Stimulated activated memory B cell treated with anti-CD40 and anti-IgM and Interleukin-4, amounts not matched to agents 10 μg/mL and 1 μg/mL and 100 μg/mL, for 72 hours (primary cell): ENCODE measurements at regions not wholly inside any gene's neighbourhood (a gene's known extent, or its start where the extent isn't known, plus 50 kb on each side); places are given as distances from the start of the nearest gene placed in this dataset.

Experiments used
- ATAC-seq: fragments of 150-1000 bp; cut with Tn5 transposase; 2 replicates; pipeline ENCODE4 v1.10.0; 2021
- H3K27ac Mint-ChIP-seq: one replicate; pipeline ENCODE4 v1.8.0; 2022; ENCODE audit warnings: mild to moderate bottlenecking, mixed read lengths
- H3K27me3 Mint-ChIP-seq: one replicate; pipeline ENCODE4 v1.8.0; 2022; ENCODE audit warnings: mixed read lengths
- H3K36me3 Mint-ChIP-seq: one replicate; pipeline ENCODE4 v1.8.0; 2022; ENCODE audit warnings: mixed read lengths
- H3K4me1 Mint-ChIP-seq: one replicate; pipeline ENCODE4 v1.8.0; 2022; ENCODE audit warnings: mixed read lengths
- H3K4me3 Mint-ChIP-seq: one replicate; pipeline ENCODE4 v1.8.0; 2022; ENCODE audit warnings: mild to moderate bottlenecking, moderate library complexity, mixed read lengths
- H3K9me3 Mint-ChIP-seq: one replicate; pipeline ENCODE4 v1.8.0; 2022; ENCODE audit warnings: mixed read lengths

DNA sequence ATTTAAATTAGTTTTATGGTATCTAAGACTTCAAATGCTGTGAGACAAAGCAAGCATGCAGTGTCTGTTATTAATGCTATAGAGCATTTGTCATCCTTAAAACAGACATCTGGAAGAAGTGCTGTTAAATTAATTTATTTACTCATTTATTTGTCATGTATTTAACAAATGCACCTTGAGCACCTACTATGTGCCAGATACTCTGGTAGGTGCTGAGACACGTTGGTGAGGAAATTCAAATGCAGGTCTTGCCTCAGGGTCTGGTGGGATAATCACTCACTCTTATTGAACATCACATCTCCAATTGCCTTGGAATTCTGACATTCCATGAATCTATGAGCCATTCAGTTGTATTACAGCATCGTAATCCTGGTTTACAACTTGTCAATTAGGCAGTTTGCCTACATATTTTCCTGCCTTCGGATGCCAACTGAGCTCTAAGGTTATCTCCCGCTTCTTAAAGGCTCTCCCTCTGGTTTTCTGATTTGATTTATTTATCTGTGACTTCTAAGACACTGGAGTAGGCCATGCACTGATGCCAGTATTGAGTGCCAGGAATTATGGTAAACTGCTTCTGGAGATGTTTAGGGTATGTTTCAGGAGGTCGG, 56.0 kb upstream of the RPS23 start:
- H3K27me3 Mint-ChIP-seq: no peaks in the 10 kb centered on the region
- H3K36me3 Mint-ChIP-seq: no peaks in the 10 kb centered on the region
- no peak overlapping the region for H3K27ac Mint-ChIP-seq
- no peaks in the 10 kb centered on the region for H3K4me1 Mint-ChIP-seq
- H3K4me3 Mint-ChIP-seq: no peak overlapping the region
- no peak for ATAC-seq
- no peaks in the 10 kb centered on the region for H3K9me3 Mint-ChIP-seq

DNA sequence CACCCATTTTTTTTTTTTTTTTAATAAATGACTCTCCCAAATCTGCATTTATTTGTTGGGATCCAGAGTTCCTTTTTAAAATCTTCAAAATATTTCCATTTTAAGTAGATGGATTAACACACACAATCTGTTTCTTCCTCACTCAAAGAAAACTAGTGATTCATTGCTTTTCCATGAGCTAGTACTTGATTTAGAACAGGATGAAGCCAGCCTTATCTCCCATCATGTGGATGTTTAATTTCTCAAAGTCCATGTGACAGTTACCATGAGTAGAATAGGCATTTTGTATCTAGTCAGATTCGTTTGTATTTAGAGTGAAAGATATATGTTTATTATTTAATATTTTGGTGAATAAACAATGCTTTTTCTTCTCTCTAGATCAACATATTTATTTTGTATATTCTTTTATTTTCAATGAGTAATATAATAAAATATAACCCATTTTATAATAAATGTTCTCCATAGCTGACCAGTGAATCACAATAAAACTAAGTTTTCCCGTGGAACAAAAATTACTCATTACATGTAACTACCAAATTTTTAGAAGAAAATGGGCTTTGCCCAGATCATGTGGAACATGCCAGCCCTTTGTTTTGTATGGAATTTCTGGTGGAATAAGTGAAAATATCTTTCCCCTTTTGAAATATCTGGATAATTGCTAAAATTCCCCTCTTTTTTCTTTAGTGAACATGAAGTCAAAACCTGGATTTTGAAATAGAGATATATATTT, 54.9 kb upstream of the RPS23 start:
- no peak for ATAC-seq
- Mint-ChIP-seq H3K27me3 (no peaks in the 10 kb centered on the region), H3K9me3 (peaks cover 2% of the 10 kb centered on the region), H3K36me3 (no peaks in the 10 kb centered on the region), H3K27ac (no peak overlapping the region), H3K4me3 (no peak overlapping the region), H3K4me1 (no peaks in the 10 kb centered on the region)

DNA sequence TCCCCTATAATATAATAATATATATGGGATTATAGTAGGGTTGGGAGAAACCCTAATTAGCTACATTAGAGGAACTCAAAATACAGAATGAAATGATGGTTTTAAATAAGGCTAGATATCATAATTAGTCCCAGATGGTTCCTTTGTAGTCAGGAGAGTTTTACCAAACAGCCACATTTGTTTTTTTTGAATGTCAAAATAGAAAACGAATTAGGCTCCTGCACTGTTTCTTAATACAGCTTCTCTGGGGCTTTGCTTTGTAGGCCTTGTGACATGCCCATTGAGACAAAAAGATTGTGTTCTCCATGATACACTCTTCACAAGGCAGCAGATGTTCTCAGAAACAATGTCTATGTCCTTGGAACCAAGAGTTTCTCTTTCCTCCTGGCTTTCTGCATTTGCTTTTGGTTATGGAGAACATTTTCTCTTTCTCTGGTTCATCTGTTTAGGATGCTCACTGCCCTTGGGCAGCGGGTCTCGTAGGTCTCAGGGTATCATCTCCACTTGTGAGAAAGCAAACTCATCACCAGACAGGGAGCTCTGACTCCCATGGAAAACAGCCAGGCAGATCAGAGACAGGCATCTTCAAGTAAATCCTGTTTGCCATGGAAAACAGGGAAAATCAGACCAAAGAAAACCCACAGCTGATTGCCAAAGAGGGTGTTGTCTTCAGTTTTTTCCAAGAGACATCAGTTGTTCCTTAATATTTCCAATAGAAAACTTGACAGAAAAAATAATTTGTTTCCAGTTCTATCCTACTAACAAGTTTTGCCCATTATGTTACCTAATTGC, 54.1 kb upstream of the RPS23 start:
- Mint-ChIP-seq H3K27me3 (no peaks in the 10 kb centered on the region), H3K9me3 (peaks cover 2% of the 10 kb centered on the region), H3K27ac (no peak overlapping the region), H3K4me3 (no peak overlapping the region), H3K36me3 (no peaks in the 10 kb centered on the region), H3K4me1 (no peaks in the 10 kb centered on the region)
- no peak for ATAC-seq

DNA sequence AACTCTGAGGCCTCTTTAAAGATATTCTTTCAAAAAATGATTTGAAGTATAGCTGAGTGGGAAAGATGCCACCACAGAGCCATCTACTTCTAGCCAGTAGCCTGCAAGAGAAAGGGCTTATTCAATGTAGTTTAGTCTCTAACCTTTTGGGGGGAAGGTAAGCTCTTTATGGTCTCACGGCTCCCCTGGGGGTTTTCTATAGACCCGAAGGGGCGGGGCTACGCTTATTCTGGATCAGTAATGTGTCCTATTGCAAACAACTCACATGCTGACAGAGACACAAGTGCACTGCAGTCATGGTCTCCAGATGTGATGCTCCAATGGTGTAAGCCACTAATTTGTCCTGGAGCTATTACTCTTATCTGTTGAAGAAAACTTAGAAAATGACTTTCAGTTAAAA, 53.4 kb upstream of the RPS23 start:
- Mint-ChIP-seq H3K9me3 (peaks cover 2% of the 10 kb centered on the region), H3K27me3 (no peaks in the 10 kb centered on the region), H3K36me3 (no peaks in the 10 kb centered on the region), H3K4me3 (no peak overlapping the region), H3K4me1 (no peaks in the 10 kb centered on the region), H3K27ac (no peak overlapping the region)
- ATAC-seq: no peak

DNA sequence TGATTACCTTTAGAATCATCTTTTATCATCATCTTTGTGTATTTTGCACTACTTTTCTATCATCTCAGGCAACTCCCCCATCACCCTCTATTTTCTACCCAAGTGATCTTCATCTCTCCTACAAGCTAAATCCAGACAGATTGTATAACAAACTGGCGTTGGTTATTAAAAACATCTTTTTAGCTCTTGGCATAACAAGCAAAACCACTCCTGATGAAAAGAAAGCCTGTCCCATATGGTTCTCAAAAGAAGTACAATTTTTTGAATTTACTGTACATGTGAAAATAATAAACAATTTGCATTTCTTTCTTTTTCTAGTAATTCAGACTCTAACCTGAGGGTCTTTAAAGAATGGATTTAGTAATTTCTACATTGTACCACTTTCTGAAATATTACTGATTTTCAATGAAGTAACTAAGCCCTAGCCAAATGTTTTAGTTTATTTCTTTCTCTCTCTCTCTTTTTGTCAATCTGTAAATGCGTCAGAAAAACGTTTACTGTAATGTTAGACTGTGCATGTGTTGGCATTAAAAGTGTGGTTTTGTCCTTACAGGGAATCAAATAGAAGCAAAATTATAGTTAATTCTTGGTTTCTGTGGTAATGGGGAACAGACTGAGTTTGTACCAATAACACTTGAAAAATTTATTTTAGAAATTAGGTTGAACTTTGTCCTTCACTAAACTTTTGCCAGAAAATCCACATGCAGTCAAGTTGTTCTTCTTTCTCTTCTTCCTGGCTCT, 52.5 kb upstream of the RPS23 start:
- H3K4me3 Mint-ChIP-seq: no peak overlapping the region
- no peaks in the 10 kb centered on the region for H3K4me1 Mint-ChIP-seq
- ATAC-seq: no peak

DNA sequence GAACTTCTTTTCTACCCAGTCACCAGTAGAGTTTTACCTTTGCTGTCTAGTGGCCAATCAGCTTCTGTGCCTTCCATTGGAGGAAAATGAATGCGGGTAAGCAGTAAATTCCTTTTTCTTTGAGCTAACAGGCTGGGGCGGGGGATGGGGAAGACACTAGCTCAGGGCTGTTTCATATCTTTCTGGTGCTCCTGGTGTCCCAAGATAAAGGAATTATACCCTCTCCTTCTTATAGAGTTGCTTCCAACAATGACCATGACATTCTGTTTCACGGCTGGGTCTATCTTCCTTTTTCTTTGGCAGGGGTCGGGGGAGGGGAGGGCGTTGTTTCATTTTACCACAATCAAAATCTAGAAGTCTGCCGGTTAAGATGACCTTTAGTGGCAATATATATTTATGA, 51.2 kb upstream of the RPS23 start:
- H3K9me3 Mint-ChIP-seq: peaks cover 2% of the 10 kb centered on the region
- peaks cover 9% of the 10 kb centered on the region for H3K27me3 Mint-ChIP-seq
- no peak overlapping the region for H3K27ac Mint-ChIP-seq
- ATAC-seq: no peak
- no peaks in the 10 kb centered on the region for H3K4me1 Mint-ChIP-seq
- H3K36me3 Mint-ChIP-seq: no peaks in the 10 kb centered on the region
- H3K4me3 Mint-ChIP-seq: no peak overlapping the region

More for the DNA sequence above, 52.5 kb upstream of the RPS23 start:
- Mint-ChIP-seq H3K27ac (no peak overlapping the region), H3K9me3 (peaks cover 2% of the 10 kb centered on the region), H3K36me3 (no peaks in the 10 kb centered on the region), H3K27me3 (peaks cover 2% of the 10 kb centered on the region)
